IMR-90 (cell line): ENCODE measurements at regions not wholly inside any gene's neighbourhood (a gene's known extent, or its start where the extent isn't known, plus 50 kb on each side); places are given as distances from the start of the nearest gene placed in this dataset.

Source experiments
- CTCF ChIP-seq: conservative IDR thresholded peaks from 2 replicates; pipeline ENCODE4 v1.5.1; 2012; ENCODE audit warnings: mild to moderate bottlenecking, low read depth, low read length, improper control_type of control experiment
- MAFK ChIP-seq: IDR thresholded peaks from 2 replicates; pipeline ENCODE4 v1.6.1; 2012; ENCODE audit warnings: low read depth, low read length, improper control_type of control experiment
- MXI1 ChIP-seq: IDR thresholded peaks from 2 replicates; pipeline ENCODE4 v1.6.1; 2012; ENCODE audit warnings: low read depth, mild to moderate bottlenecking, low read length, moderate library complexity, borderline replicate concordance
- POLR2A ChIP-seq: IDR thresholded peaks from 2 replicates; pipeline ENCODE4 v1.6.1; 2012; ENCODE audit warnings: mild to moderate bottlenecking, low read depth, low read length
- RAD21 ChIP-seq: IDR thresholded peaks from 2 replicates; pipeline ENCODE4 v1.6.1; 2012; ENCODE audit warnings: low read length, improper control_type of control experiment
- RCOR1 ChIP-seq: IDR thresholded peaks from 2 replicates; pipeline ENCODE4 v1.6.1; 2012; ENCODE audit warnings: mild to moderate bottlenecking, low read length, improper control_type of control experiment; ENCODE audit not compliant: insufficient replicate concordance
- TF ChIP-seq, protein P1 (sequence below): fragments of 150-350 bp; IDR thresholded peaks from 2 replicates; pipeline ENCODE4 v1.6.1; 2017; ENCODE audit warnings: mild to moderate bottlenecking, antibody characterized with exemption, low read length, low read depth

- TF ChIP-seq POLR2A = no peak
- no peak for TF ChIP-seq CTCF
- TF ChIP-seq, protein P1, sequence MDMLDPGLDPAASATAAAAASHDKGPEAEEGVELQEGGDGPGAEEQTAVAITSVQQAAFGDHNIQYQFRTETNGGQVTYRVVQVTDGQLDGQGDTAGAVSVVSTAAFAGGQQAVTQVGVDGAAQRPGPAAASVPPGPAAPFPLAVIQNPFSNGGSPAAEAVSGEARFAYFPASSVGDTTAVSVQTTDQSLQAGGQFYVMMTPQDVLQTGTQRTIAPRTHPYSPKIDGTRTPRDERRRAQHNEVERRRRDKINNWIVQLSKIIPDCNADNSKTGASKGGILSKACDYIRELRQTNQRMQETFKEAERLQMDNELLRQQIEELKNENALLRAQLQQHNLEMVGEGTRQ = no peak
- TF ChIP-seq MAFK = no peak
- no peak for TF ChIP-seq MXI1
- no peak for TF ChIP-seq RCOR1
- no peak for TF ChIP-seq RAD21
Measured at GRCh38 chr16:8188841-8189240, 401.5 kb downstream of the TMEM114 start.
